Thyroid gland (tissue), 4 donors: ENCODE measurements at regions not wholly inside any gene's neighbourhood (a gene's known extent, or its start where the extent isn't known, plus 50 kb on each side); places are given as distances from the start of the nearest gene placed in this dataset.

ENCODE experiments used
- CTCF ChIP-seq, 6 experiments: fragments of 200-600 bp in 3 of 6; fragments of 450-650 bp in 3 of 6; sonication (generic) in 3 of 6; IDR thresholded peaks; one replicate each; pipeline ENCODE4 v1.5.1; 2016 to 2019; ENCODE audit warnings: antibody characterized with exemption in 6 of 6, mild to moderate bottlenecking in 2 of 6, inconsistent platforms in 1 of 6, moderate library complexity in 1 of 6
- POLR2A ChIP-seq, 2 donors: fragments of 450-650 bp; IDR thresholded peaks; one replicate each; pipeline ENCODE4 v1.6.1; 2017; ENCODE audit warnings: antibody characterized with exemption in 2 of 2, mild to moderate bottlenecking in 2 of 2, moderate library complexity in 1 of 2

GRCh38 chr9:85213650-85214607, 527.8 kb downstream of the AGTPBP1 start:
- no peak for TF ChIP-seq CTCF (IDR thresholded peaks at IDR 0.05)
- no peak for TF ChIP-seq POLR2A (IDR thresholded peaks at IDR 0.05)
